Activated naive CD8-positive, alpha-beta T cell treated with anti-CD3 and anti-CD28 coated beads for 36 hours (primary cell): ENCODE measurements at regions not wholly inside any gene's neighbourhood (a gene's known extent, or its start where the extent isn't known, plus 50 kb on each side); places are given as distances from the start of the nearest gene placed in this dataset.
"Not testable (repeated sequence)": the region's sequence is repeated elsewhere in the genome, so short reads cannot be mapped to it uniquely, and the experiment has no call there.

Experiments used
- DNase-seq: peaks from one replicate; pipeline ENCODE4 v3.0.0; 2021
- H3K27ac Mint-ChIP-seq: one replicate; pipeline ENCODE4 v1.8.0; 2022; ENCODE audit warnings: mild to moderate bottlenecking, moderate library complexity, mixed read lengths
- H3K27me3 Mint-ChIP-seq: one replicate; pipeline ENCODE4 v1.8.0; 2022; ENCODE audit warnings: mild to moderate bottlenecking, mixed read lengths
- H3K36me3 Mint-ChIP-seq: one replicate; pipeline ENCODE4 v1.8.0; 2021; ENCODE audit warnings: mild to moderate bottlenecking, mixed read lengths
- H3K4me1 Mint-ChIP-seq: one replicate; pipeline ENCODE4 v1.8.0; 2021; ENCODE audit warnings: mixed read lengths
- H3K4me3 Mint-ChIP-seq: one replicate; pipeline ENCODE4 v1.8.0; 2022; ENCODE audit warnings: mild to moderate bottlenecking, moderate library complexity, mixed read lengths
- H3K9me3 Mint-ChIP-seq: one replicate; pipeline ENCODE4 v1.8.0; 2022; ENCODE audit warnings: mixed read lengths

DNA sequence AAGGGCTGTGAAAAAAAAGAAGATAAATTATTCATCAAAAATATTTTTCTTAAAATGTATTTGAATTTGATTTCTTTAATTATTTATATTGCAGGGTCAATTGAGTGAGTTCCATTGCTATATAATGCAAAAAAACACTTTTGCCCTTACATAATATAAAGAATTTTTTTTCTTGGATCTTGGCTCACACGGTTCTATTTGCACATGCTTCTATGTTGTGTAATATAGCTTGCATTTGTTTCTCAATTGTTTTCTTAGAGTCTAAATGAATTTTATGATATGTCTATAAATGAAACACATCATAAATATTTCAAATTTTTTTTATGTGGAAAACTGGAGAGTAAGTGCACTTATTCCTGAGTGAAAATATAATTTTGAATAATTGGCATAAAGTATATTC, 694.2 kb downstream of the SLC6A15 start:
- H3K27me3 Mint-ChIP-seq = no peaks in the 10 kb centered on the region
- no peaks in the 10 kb centered on the region for H3K4me1 Mint-ChIP-seq
- peaks cover 3% of the 10 kb centered on the region for H3K9me3 Mint-ChIP-seq
- no peaks in the 10 kb centered on the region for H3K36me3 Mint-ChIP-seq
- H3K4me3 Mint-ChIP-seq = no peak overlapping the region
- H3K27ac Mint-ChIP-seq = no peak overlapping the region
- DNase-seq = no peak

DNA sequence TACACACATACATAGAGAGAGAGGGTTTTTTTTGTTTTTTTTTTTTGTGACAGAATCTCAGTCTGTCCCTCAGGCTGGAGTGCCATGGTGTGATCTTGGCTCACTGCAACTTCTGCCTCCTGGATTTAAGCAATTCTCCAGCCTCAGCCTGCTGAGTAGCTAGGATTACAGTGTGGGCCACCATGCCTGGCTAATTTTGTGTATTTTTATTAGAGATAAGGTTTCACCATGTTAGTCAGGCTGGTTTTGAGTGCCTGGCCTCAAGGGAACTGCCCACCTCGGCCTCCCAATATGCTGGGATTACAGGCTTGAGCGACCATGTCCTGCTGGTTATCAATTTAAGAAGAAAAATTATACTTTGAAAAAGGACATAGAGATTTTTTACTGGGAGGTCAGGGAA, 710.6 kb downstream of the SLC6A15 start:
- no peak overlapping the region for H3K4me3 Mint-ChIP-seq
- H3K27ac Mint-ChIP-seq = no peak overlapping the region
- no peaks in the 10 kb centered on the region for H3K27me3 Mint-ChIP-seq
- H3K9me3 Mint-ChIP-seq = peaks cover 10% of the 10 kb centered on the region
- DNase-seq = no peak
- no peaks in the 10 kb centered on the region for H3K36me3 Mint-ChIP-seq
- H3K4me1 Mint-ChIP-seq = no peaks in the 10 kb centered on the region

DNA sequence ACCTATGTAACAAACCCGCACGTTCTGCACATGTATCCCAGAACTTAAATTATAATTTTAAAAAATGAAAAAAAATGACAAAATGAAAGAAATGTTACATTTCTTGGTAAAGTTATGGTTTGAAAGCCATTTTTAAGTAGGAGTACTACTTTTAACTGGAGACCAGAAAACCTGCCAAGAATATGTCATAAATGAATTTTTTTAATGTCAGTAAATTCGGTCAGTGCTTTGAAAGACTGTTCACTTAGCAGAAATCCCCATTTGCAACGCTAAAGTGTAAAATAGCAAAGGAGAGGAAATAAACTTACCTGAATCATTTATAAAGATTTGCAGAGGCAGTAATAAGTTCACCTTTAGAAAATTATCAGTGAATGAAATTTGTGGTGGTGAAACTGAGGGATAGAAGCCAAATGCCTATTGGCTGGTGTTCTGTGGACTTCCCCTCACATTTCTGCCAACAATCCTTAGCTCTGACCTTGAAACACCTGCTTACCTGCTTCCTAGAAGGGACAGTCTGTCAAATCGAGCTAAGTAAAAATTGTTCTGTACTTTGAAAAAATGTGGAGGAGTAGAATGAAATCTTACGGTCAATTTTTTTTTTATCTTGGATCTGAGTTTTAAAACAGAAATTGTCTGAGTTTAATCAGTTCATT, 714.2 kb downstream of the SLC6A15 start:
- no peak overlapping the region for H3K4me3 Mint-ChIP-seq
- DNase-seq = no peak
- H3K27me3 Mint-ChIP-seq = no peaks in the 10 kb centered on the region
- H3K27ac Mint-ChIP-seq = no peak overlapping the region
- H3K9me3 Mint-ChIP-seq = peaks cover 15% of the 10 kb centered on the region
- H3K4me1 Mint-ChIP-seq = no peaks in the 10 kb centered on the region
- H3K36me3 Mint-ChIP-seq = no peaks in the 10 kb centered on the region

DNA sequence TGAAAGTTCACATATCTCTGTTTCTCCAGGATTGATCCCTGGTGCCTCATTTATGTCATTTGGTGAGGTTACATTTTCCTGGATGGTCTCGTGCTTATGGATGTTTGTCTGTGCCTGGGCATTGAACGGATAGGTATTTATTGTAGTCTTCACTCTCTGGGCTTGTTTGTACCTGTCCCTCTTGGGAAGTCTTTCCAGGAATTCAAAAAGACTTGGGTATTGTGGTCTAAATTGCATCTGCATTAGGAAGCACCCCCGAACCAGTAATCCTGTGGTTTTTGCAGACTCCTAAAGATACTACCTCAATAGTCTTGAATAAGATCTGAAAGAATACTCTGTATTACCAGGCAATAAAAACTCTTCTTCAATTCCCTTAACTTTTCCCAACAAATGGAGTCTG, 720.8 kb downstream of the SLC6A15 start:
- no peak for DNase-seq
- no peak overlapping the region for H3K4me3 Mint-ChIP-seq
- no peaks in the 10 kb centered on the region for H3K36me3 Mint-ChIP-seq
- H3K27ac Mint-ChIP-seq = no peak overlapping the region
- no peaks in the 10 kb centered on the region for H3K27me3 Mint-ChIP-seq
- peaks cover 14% of the 10 kb centered on the region for H3K9me3 Mint-ChIP-seq
- H3K4me1 Mint-ChIP-seq = no peaks in the 10 kb centered on the region

DNA sequence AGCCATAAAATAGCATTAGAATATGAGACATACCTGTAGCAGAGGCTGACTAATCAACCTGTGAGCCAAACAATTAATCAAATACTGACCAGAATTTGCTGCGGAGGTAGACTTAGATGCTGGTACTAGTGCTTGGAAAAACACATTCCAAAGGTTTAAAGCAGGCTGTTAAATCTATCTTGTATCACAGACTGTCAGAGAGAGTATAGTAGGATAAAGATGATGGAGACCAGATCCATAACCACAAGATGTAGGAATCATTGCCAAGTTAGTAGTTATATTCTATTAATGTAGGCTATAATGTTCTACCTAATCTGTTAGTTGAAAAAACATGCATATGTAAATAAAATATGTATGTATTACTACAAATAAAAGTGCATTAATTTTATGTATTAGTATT, 726.2 kb downstream of the SLC6A15 start:
- Mint-ChIP-seq H3K36me3 (no peaks in the 10 kb centered on the region), H3K4me1 (no peaks in the 10 kb centered on the region), H3K27me3 (no peaks in the 10 kb centered on the region), H3K9me3 (peaks cover 1% of the 10 kb centered on the region), H3K27ac (no peak overlapping the region), H3K4me3 (no peak overlapping the region)
- no peak for DNase-seq

DNA sequence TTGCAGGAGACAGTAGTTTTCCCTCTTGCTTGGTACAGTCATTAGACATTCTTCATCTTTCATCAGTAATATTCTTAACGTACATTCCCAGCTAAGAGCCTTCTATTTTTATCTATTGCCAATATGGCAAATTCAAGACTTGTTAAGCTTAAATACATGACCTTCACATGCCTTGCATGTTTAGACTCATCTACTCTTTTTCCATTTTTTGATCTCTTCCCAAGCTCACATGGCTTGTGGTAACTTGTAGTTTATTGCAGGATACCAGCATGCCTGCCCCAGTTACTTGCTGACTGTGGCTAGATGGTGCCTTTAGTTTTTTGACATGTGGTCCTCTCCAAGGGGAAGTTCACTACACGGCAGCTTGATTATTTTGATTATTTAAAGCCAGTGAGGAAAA, 729.0 kb downstream of the SLC6A15 start:
- Mint-ChIP-seq H3K4me1 (no peaks in the 10 kb centered on the region), H3K4me3 (no peak overlapping the region), H3K36me3 (no peaks in the 10 kb centered on the region), H3K9me3 (no peaks in the 10 kb centered on the region), H3K27me3 (no peaks in the 10 kb centered on the region), H3K27ac (no peak overlapping the region)
- no peak for DNase-seq

DNA sequence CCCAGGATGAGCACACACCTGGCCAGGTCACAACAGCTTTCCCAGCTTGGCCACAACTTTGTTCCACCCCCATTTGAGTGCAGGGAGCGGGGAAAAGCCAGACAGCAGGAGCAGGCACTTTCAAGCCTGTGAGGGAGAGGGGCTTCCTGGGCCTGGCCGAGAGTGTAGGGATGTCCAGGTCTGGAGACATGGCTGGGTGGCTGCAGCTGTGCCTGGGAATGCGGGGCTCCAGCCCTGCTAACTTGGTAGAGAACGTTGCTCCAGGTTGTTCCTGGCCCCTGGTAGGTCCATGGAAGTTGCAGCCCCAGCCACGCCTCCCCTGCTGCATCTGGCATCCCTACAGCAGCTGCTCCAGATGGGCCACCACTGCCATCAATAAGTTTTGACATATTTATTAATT, 738.5 kb downstream of the SLC6A15 start:
- no peak for DNase-seq
- Mint-ChIP-seq H3K36me3 (no peaks in the 10 kb centered on the region), H3K4me1 (no peaks in the 10 kb centered on the region), H3K27ac (no peak overlapping the region), H3K4me3 (no peak overlapping the region), H3K9me3 (no peaks in the 10 kb centered on the region), H3K27me3 (no peaks in the 10 kb centered on the region)

DNA sequence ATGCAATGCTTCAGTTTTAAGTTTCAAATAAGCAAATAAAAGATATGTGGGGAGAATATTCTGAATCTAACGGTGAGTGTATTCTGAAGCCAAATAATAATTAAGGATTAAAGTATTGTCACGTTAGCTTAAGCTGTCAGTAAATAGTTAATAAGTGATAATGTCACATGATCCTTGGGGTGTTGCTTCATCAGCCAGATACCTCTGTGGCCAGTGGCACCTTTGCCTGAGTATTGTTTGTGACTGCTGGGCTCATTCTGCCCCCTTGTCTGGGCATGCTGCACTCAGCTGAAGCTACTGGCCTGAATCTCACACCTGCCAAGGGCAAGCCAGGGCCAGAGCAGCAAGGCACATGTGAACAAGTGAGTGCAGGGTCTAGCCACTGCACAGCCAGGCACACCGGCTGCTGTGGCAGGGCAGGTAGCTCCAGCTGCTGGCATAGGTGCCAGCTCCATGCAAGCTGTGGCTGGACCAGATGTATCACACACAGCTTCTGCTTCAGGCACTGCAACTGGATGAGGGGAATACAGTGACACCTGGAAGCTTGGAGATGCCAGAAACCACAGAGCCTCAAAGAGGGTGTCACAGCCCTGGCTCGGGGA, 739.7 kb downstream of the SLC6A15 start:
- no peaks in the 10 kb centered on the region for H3K36me3 Mint-ChIP-seq
- H3K4me1 Mint-ChIP-seq = no peaks in the 10 kb centered on the region
- H3K27me3 Mint-ChIP-seq = no peaks in the 10 kb centered on the region
- no peak overlapping the region for H3K27ac Mint-ChIP-seq
- no peak overlapping the region for H3K4me3 Mint-ChIP-seq
- no peaks in the 10 kb centered on the region for H3K9me3 Mint-ChIP-seq
- no peak for DNase-seq

DNA sequence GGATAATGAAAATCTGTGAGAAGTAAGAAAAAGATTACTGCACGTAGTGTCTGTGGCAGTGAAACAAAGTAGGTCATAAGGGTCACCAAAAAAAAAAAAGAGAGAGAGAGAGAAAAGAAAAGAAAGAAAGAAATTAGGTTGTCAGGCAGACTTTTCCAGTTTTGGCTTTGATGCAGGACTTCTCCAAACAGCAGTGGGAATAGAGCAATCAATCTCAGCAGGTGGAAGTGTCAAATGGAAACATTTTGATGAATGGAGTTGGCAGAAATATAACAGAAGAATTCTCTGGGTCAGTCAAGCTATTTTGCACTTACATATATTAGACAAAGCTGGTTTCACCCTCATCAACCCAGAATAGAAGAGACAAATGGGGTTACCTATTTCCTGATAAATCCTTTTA, 745.8 kb downstream of the SLC6A15 start:
- peaks cover 3% of the 10 kb centered on the region for H3K9me3 Mint-ChIP-seq
- H3K4me1 Mint-ChIP-seq = no peaks in the 10 kb centered on the region
- no peak overlapping the region for H3K27ac Mint-ChIP-seq
- no peak overlapping the region for H3K4me3 Mint-ChIP-seq
- no peaks in the 10 kb centered on the region for H3K36me3 Mint-ChIP-seq
- no peak for DNase-seq
- H3K27me3 Mint-ChIP-seq = no peaks in the 10 kb centered on the region

DNA sequence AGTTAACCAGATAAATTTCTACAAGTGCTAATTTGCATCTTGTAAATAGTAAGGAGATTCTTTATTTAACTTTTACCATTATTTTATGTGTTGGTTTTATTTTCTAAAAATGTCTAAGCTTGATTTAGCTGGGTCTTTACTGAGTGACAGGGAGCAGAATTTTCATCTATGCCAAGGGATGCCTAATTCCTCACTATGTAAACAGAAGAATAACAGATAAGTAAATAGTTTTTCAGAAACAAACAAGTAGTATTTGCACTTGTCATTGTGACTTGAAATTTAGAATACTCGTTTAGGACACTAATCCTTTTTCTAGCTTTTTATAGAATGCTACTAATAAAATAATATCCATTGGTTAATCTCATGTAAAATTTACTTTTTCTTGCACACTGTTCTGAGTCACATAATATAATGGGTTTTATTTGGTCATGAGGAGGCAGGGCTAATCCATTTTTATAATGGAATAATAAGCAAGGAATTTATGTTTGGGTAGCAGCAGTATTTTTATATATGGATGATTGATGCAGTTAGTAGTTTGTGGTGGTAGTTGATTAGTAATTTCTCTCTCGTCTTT, 746.5 kb downstream of the SLC6A15 start:
- Mint-ChIP-seq H3K9me3 (peaks cover 3% of the 10 kb centered on the region), H3K4me1 (no peaks in the 10 kb centered on the region), H3K27ac (no peak overlapping the region), H3K4me3 (no peak overlapping the region), H3K36me3 (no peaks in the 10 kb centered on the region), H3K27me3 (no peaks in the 10 kb centered on the region)
- DNase-seq = no peak

DNA sequence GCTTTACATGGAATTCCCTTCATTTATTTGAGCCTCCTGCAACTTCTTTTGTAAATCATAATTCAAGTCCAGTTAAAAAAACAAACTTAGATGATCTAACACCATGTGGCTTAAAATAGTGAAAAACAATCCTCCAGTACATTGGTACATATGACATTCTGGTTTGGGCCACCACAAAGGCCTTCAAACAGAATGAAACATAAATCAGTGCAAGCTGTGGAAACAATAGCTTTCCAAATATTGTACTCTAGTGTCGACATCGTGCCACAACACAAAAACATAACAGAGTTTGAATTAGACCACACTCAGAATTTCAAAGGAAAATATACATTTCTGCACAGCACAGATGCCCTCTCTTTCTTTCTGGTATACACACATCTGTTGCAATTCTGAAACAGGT, 751.3 kb downstream of the SLC6A15 start:
- no peak for DNase-seq
- H3K27ac Mint-ChIP-seq = no peak overlapping the region
- H3K4me3 Mint-ChIP-seq = no peak overlapping the region
- no peaks in the 10 kb centered on the region for H3K4me1 Mint-ChIP-seq
- no peaks in the 10 kb centered on the region for H3K27me3 Mint-ChIP-seq
- no peaks in the 10 kb centered on the region for H3K9me3 Mint-ChIP-seq
- no peaks in the 10 kb centered on the region for H3K36me3 Mint-ChIP-seq

DNA sequence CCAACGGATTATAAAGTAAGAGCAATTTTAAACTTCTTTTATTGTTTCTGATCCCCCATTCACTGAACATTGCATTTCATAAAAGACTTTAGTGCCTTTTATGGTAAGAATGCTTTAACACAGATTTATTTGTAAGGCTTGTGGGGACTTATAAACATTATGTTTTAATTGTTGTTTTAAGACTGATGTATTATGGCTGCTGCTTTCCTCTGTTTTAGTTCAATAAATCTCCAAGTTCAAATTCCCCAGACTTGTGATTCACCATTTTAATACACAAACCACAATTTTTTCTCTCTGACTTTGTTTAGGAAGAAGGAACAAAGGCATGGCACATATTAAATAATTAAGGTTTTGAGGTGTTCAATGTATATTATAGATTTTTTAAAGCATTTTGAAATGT, 753.3 kb downstream of the SLC6A15 start:
- Mint-ChIP-seq H3K27ac (no peak overlapping the region), H3K4me3 (no peak overlapping the region), H3K4me1 (no peaks in the 10 kb centered on the region), H3K36me3 (no peaks in the 10 kb centered on the region), H3K9me3 (no peaks in the 10 kb centered on the region), H3K27me3 (no peaks in the 10 kb centered on the region)
- no peak for DNase-seq

DNA sequence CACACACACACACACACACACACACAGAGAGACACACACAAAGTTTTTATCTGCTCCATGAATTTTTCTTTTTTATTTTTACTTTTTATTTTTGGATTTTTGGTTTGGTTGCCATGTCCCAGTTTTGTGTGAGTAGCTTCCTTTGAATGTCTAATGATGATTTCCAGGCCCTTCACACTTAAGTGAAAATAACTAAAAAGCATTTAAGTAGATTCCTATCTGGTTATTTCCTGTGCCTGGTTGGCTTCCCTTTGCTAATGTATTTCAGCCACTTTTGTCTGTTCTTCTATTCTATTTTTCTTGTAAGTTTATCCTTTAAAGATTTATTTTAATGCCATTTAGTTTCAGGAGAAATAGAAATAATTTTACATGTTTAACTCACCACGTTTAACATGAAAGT, 755.4 kb downstream of the SLC6A15 start:
- no peaks in the 10 kb centered on the region for H3K4me1 Mint-ChIP-seq
- no peaks in the 10 kb centered on the region for H3K36me3 Mint-ChIP-seq
- H3K9me3 Mint-ChIP-seq = peaks cover 4% of the 10 kb centered on the region
- H3K27me3 Mint-ChIP-seq = no peaks in the 10 kb centered on the region
- DNase-seq = no peak
- H3K27ac Mint-ChIP-seq = no peak overlapping the region
- H3K4me3 Mint-ChIP-seq = no peak overlapping the region

DNA sequence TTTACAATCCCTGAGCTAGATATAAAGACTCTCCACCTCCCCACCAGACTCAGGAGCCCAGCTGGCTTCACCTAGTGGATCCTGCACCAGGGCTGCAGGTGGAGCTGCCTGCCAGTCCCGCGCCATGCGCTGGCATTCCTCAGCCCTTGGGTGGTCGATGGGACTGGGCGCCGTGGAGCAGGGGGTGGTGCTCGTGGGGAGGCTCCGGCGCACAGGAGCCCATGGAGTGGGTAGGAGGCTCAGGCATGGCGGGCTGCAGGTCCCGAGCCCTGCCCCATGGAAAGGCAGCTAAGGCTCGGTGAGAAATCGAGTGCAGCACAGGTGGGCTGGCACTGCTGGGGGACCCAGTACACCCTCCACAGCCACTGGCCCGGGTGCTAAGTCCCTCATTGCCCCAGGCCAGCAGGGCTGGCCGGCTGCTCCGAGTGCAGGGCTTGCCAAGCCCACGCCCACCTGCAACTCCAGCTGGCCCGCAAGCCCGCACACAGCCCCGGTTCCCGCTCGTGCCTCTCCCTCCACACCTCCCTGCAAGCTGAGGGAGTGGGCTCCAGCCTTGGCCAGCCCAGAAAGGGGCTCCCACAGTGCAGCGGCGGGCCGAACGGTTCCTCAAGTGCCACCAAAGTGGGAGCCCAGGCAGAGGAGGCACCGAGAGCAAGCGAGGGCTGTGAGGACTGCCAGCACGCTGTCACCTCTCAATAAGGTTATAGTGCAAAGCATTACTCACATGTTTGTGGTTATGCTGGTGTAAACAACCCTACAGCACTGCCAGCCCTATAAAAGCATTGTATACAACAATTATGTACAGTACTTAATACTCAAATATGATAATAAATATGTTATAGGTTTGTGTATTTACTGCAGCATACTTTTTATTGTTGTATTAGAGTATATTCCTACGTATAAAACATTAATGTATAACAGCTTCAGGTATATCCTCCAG, 757.3 kb downstream of the SLC6A15 start:
- not testable (repeated sequence) for H3K27ac Mint-ChIP-seq, H3K4me3 Mint-ChIP-seq, H3K9me3 Mint-ChIP-seq, H3K4me1 Mint-ChIP-seq, H3K36me3 Mint-ChIP-seq, H3K27me3 Mint-ChIP-seq, DNase-seq

DNA sequence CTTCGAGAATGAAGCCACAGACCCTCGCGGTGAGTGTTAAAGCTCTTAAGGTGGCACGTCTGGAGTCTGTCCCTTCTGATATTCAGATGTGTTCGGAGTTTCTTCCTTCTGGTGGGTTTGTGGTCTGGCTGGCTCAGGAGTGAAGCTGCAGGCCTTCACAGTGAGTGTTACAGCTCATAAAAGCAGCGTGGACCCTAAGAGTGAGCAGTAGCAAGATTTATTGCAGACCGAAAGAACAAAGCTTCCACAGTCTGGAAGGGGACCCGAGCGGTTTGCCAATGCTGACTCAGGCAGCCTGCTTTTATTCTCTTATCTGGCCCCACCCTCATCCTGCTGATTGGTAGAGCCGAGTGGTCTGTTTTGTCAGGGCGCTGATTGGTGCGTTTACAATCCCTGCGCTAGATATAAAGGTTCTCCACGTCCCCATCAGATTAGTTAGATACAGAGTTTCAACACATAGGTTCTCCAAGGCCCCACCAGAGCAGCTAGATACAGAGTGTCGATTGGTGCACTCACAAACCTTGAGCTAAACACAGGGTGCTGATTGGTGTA, 758.1 kb downstream of the SLC6A15 start:
- not testable (repeated sequence) for H3K4me3 Mint-ChIP-seq, H3K9me3 Mint-ChIP-seq, H3K4me1 Mint-ChIP-seq, H3K36me3 Mint-ChIP-seq, H3K27ac Mint-ChIP-seq, DNase-seq, H3K27me3 Mint-ChIP-seq
